ENCODE measurements at regions not wholly inside any gene's neighbourhood (a gene's known extent, or its start where the extent isn't known, plus 50 kb on each side); places are given as distances from the start of the nearest gene placed in this dataset.

DNA sequence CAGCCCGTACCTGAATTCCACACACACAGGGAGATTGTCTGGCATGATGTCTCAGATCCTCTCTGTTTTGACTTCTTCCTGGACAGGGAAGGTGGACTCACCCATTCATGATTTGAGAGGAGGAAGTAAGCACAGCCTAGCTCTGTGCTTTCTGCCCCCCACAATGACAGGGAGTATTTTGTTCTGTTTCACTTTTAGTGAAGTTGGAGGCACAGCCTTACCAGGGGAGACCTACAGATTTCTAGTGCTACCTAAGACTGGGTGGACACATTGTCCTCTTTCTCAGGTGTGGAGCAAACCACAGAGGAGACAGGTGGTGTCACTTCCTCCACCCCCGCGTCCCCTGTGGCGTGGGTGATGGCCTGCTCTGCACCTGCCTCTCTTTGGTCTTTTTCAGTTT is 408.6 kb upstream of the PFKP start:
- no peak overlapping the region for H2AFZ ChIP-seq (ENCODE audit: low read depth, low read length)
- H2BK5ac ChIP-seq (ENCODE audit: low read depth, low read length, poor library complexity, severe bottlenecking) = no peak overlapping the region
- H3K14ac ChIP-seq (ENCODE audit: low read length in 2 of 2) = no peak overlapping the region
- no peaks in the 10 kb centered on the region for H3K36me3 ChIP-seq (ENCODE audit: control insufficient read depth in 1 of 2, insufficient read depth in 2 of 2, low read depth in 1 of 2, low read length in 2 of 2)
- no peak for DNase-seq
- no peak overlapping the region for H2AK5ac ChIP-seq (ENCODE audit: low read length, severe bottlenecking)
- H3K4ac ChIP-seq (ENCODE audit: low read depth in 1 of 2, low read length in 2 of 2) = no peak overlapping the region
- H4K91ac ChIP-seq (ENCODE audit: low read length) = no peak overlapping the region
- no peak overlapping the region for H4K8ac ChIP-seq (ENCODE audit: low read length)
- no peaks in the 10 kb centered on the region for H3K27me3 ChIP-seq (ENCODE audit: control insufficient read depth in 1 of 2, insufficient read depth in 1 of 2, low read length in 2 of 2)
- no peak overlapping the region for H2BK12ac ChIP-seq (ENCODE audit: low read length in 2 of 2)
- no peak overlapping the region for H3K23ac ChIP-seq (ENCODE audit: low read length in 2 of 2)
- H3K9me3 ChIP-seq (ENCODE audit: control insufficient read depth, low read length) = no peaks in the 10 kb centered on the region
- no peak overlapping the region for H3K27ac ChIP-seq (ENCODE audit: low read length, poor library complexity, severe bottlenecking)
- H3K18ac ChIP-seq (ENCODE audit: low read depth in 1 of 2, low read length in 2 of 2) = no peak overlapping the region
- WGBS = 100% methylated on average over 3 of the region's 4 CpGs
- H3K4me3 ChIP-seq (ENCODE audit: insufficient read depth in 1 of 2, low read depth in 1 of 2, low read length in 2 of 2) = no peak overlapping the region
- no peak overlapping the region for H3K4me2 ChIP-seq (ENCODE audit: low read length, poor library complexity, severe bottlenecking)
- no peak overlapping the region for H3K9ac ChIP-seq (ENCODE audit: low read length)
- H3K79me1 ChIP-seq (replicated peaks; ENCODE audit: low read length, poor library complexity, severe bottlenecking) = no peaks in the 10 kb centered on the region
- H2BK120ac ChIP-seq (ENCODE audit: low read depth, low read length) = no peak overlapping the region
- H2BK15ac ChIP-seq (ENCODE audit: low read depth, poor library complexity, severe bottlenecking) = no peak overlapping the region
- no peaks in the 10 kb centered on the region for H3K4me1 ChIP-seq (ENCODE audit: control insufficient read depth, insufficient read depth, low read depth, low read length)

DNA sequence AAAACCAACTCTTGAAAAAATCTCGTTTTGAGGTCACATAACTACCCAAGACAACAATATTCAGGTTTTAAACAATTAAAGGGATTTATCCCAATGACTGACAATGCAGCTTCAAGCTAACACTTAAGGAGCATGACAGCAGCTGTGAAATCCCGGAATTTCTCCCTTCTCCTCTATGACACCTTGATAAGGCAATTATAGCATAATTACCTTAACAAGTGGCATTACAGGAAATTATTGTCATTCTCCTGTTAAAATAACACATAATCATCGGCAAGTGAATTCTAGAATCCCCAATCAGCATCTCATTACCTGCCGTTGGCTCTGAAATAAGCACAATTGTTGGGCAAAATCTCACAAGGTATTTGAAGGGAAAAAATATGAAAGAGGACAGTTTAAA is 417.0 kb upstream of the PFKP start:
- Histone ChIP-seq H3K4ac (ENCODE audit: low read depth in 1 of 2, low read length in 2 of 2) (no peak overlapping the region), H3K4me2 (ENCODE audit: low read length, poor library complexity, severe bottlenecking) (no peak overlapping the region), H3K9me3 (ENCODE audit: control insufficient read depth, low read length) (peaks cover 13% of the 10 kb centered on the region), H3K9ac (ENCODE audit: low read length) (no peak overlapping the region), H2BK15ac (ENCODE audit: low read depth, poor library complexity, severe bottlenecking) (no peak overlapping the region), H2BK120ac (ENCODE audit: low read depth, low read length) (no peak overlapping the region), H4K8ac (ENCODE audit: low read length) (no peak overlapping the region), H3K14ac (ENCODE audit: low read length in 2 of 2) (no peak overlapping the region), H2AFZ (ENCODE audit: low read depth, low read length) (no peak overlapping the region), H3K4me3 (ENCODE audit: insufficient read depth in 1 of 2, low read depth in 1 of 2, low read length in 2 of 2) (no peak overlapping the region), H2BK5ac (ENCODE audit: low read depth, low read length, poor library complexity, severe bottlenecking) (no peak overlapping the region), H3K27ac (ENCODE audit: low read length, poor library complexity, severe bottlenecking) (no peak overlapping the region), H3K23ac (ENCODE audit: low read length in 2 of 2) (no peak overlapping the region), H2AK5ac (ENCODE audit: low read length, severe bottlenecking) (no peak overlapping the region), H2BK12ac (ENCODE audit: low read length in 2 of 2) (no peak overlapping the region), H3K36me3 (ENCODE audit: control insufficient read depth in 1 of 2, insufficient read depth in 2 of 2, low read depth in 1 of 2, low read length in 2 of 2) (no peaks in the 10 kb centered on the region), H3K27me3 (ENCODE audit: control insufficient read depth in 1 of 2, insufficient read depth in 1 of 2, low read length in 2 of 2) (peaks cover 0 to 4% of the 10 kb centered on the region in 2 experiments), H3K18ac (ENCODE audit: low read depth in 1 of 2, low read length in 2 of 2) (no peak overlapping the region), H3K79me1 (replicated peaks; ENCODE audit: low read length, poor library complexity, severe bottlenecking) (no peaks in the 10 kb centered on the region), H4K91ac (ENCODE audit: low read length) (no peak overlapping the region), H3K4me1 (ENCODE audit: control insufficient read depth, insufficient read depth, low read depth, low read length) (no peaks in the 10 kb centered on the region)
- 56% methylated on average over 3 of the region's 4 CpGs for WGBS
- DNase-seq = no peak

DNA sequence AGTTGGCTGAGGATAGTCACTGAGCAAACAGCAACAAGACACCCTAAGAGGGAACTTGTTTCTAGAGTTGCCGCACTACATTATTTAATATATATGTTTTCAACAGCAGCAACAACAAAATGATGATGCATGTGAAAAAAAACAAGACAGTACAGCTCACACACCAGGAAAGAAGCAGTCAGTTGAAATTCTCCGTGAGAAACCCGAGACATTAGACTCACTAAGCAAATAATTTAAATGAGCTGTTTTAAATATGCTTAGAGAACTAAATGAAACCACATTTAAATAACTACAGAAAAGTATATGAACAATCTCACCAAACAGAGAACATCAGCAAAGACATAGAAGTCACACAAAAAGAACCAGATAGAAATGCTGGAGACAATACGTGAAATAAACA is 426.3 kb upstream of the PFKP start:
- H2AFZ ChIP-seq (ENCODE audit: low read depth, low read length) = no peak overlapping the region
- H3K27ac ChIP-seq (ENCODE audit: low read length, poor library complexity, severe bottlenecking) = no peak overlapping the region
- H2BK120ac ChIP-seq (ENCODE audit: low read depth, low read length) = no peak overlapping the region
- H2AK5ac ChIP-seq (ENCODE audit: low read length, severe bottlenecking) = no peak overlapping the region
- no peak overlapping the region for H3K4me3 ChIP-seq (ENCODE audit: insufficient read depth in 1 of 2, low read depth in 1 of 2, low read length in 2 of 2)
- no peak overlapping the region for H4K8ac ChIP-seq (ENCODE audit: low read length)
- no peak overlapping the region for H2BK15ac ChIP-seq (ENCODE audit: low read depth, poor library complexity, severe bottlenecking)
- H3K9ac ChIP-seq (ENCODE audit: low read length) = no peak overlapping the region
- H3K4ac ChIP-seq (ENCODE audit: low read depth in 1 of 2, low read length in 2 of 2) = no peak overlapping the region
- H3K23ac ChIP-seq (ENCODE audit: low read length in 2 of 2) = no peak overlapping the region
- no peak overlapping the region for H3K4me2 ChIP-seq (ENCODE audit: low read length, poor library complexity, severe bottlenecking)
- no peaks in the 10 kb centered on the region for H3K79me1 ChIP-seq (replicated peaks; ENCODE audit: low read length, poor library complexity, severe bottlenecking)
- no peak overlapping the region for H4K91ac ChIP-seq (ENCODE audit: low read length)
- H3K36me3 ChIP-seq (ENCODE audit: control insufficient read depth in 1 of 2, insufficient read depth in 2 of 2, low read depth in 1 of 2, low read length in 2 of 2) = no peaks in the 10 kb centered on the region
- no peak overlapping the region for H3K18ac ChIP-seq (ENCODE audit: low read depth in 1 of 2, low read length in 2 of 2)
- H2BK5ac ChIP-seq (ENCODE audit: low read depth, low read length, poor library complexity, severe bottlenecking) = no peak overlapping the region
- no peaks in the 10 kb centered on the region for H3K27me3 ChIP-seq (ENCODE audit: control insufficient read depth in 1 of 2, insufficient read depth in 1 of 2, low read length in 2 of 2)
- H2BK12ac ChIP-seq (ENCODE audit: low read length in 2 of 2) = no peak overlapping the region
- 98% methylated on average over 2 of the region's 4 CpGs for WGBS
- peaks cover 7% of the 10 kb centered on the region for H3K9me3 ChIP-seq (ENCODE audit: control insufficient read depth, low read length)
- DNase-seq = no peak
- H3K4me1 ChIP-seq (ENCODE audit: control insufficient read depth, insufficient read depth, low read depth, low read length) = no peaks in the 10 kb centered on the region
- no peak overlapping the region for H3K14ac ChIP-seq (ENCODE audit: low read length in 2 of 2)

DNA sequence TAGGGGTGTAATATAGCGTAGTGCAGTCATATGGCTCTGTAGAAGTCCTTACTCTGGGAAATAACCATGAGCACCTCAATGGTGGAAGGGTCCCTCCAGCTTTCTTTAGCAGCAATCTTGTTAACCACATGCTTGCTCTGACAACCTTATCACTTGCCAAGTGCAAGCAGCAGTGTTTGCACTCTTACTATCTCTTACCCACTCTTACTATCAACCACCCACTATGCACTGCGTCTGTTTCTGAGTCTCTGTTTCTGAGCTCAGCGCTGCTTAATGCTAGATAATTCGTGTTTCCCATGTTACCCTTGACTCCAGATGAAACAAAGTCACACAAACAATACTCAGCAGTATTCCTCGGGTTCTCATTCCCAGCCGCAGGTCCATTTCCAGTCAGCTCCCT is 433.7 kb upstream of the PFKP start:
- H3K14ac ChIP-seq (ENCODE audit: low read length in 2 of 2) = no peak overlapping the region
- no peak overlapping the region for H3K9ac ChIP-seq (ENCODE audit: low read length)
- no peak overlapping the region for H3K4me3 ChIP-seq (ENCODE audit: insufficient read depth in 1 of 2, low read depth in 1 of 2, low read length in 2 of 2)
- H3K27ac ChIP-seq (ENCODE audit: low read length, poor library complexity, severe bottlenecking) = no peak overlapping the region
- H2BK5ac ChIP-seq (ENCODE audit: low read depth, low read length, poor library complexity, severe bottlenecking) = no peak overlapping the region
- H2AK5ac ChIP-seq (ENCODE audit: low read length, severe bottlenecking) = no peak overlapping the region
- WGBS = 64% methylated on average over 6 of the region's 6 CpGs
- no peaks in the 10 kb centered on the region for H3K36me3 ChIP-seq (ENCODE audit: control insufficient read depth in 1 of 2, insufficient read depth in 2 of 2, low read depth in 1 of 2, low read length in 2 of 2)
- H3K18ac ChIP-seq (ENCODE audit: low read depth in 1 of 2, low read length in 2 of 2) = no peak overlapping the region
- H2BK15ac ChIP-seq (ENCODE audit: low read depth, poor library complexity, severe bottlenecking) = no peak overlapping the region
- no peak overlapping the region for H4K8ac ChIP-seq (ENCODE audit: low read length)
- H3K9me3 ChIP-seq (ENCODE audit: control insufficient read depth, low read length) = no peaks in the 10 kb centered on the region
- no peak overlapping the region for H3K4ac ChIP-seq (ENCODE audit: low read depth in 1 of 2, low read length in 2 of 2)
- no peak overlapping the region for H3K23ac ChIP-seq (ENCODE audit: low read length in 2 of 2)
- H3K4me1 ChIP-seq (ENCODE audit: control insufficient read depth, insufficient read depth, low read depth, low read length) = no peaks in the 10 kb centered on the region
- H3K4me2 ChIP-seq (ENCODE audit: low read length, poor library complexity, severe bottlenecking) = no peak overlapping the region
- no peak overlapping the region for H2AFZ ChIP-seq (ENCODE audit: low read depth, low read length)
- DNase-seq = no peak
- no peak overlapping the region for H4K91ac ChIP-seq (ENCODE audit: low read length)
- H2BK12ac ChIP-seq (ENCODE audit: low read length in 2 of 2) = no peak overlapping the region
- H3K27me3 ChIP-seq (ENCODE audit: control insufficient read depth in 1 of 2, insufficient read depth in 1 of 2, low read length in 2 of 2) = no peaks in the 10 kb centered on the region
- no peaks in the 10 kb centered on the region for H3K79me1 ChIP-seq (replicated peaks; ENCODE audit: low read length, poor library complexity, severe bottlenecking)
- no peak overlapping the region for H2BK120ac ChIP-seq (ENCODE audit: low read depth, low read length)

All from mesenchymal stem cell (in vitro differentiated cells and primary cell).